Tibial nerve (tissue), 4 donors: ENCODE measurements at regions not wholly inside any gene's neighbourhood (a gene's known extent, or its start where the extent isn't known, plus 50 kb on each side); places are given as distances from the start of the nearest gene placed in this dataset.

Experiments used
- CTCF ChIP-seq, 5 experiments: fragments of 200-600 bp in 3 of 5; fragments of 450-650 bp in 2 of 5; sonication (generic) in 3 of 5; IDR thresholded peaks; one replicate each; pipeline ENCODE4 v1.5.1; 2016 to 2019; ENCODE audit warnings: antibody characterized with exemption in 5 of 5, mild to moderate bottlenecking in 3 of 5, moderate library complexity in 2 of 5
- EP300 ChIP-seq, 2 donors: sonication (generic); formaldehyde crosslinking; IDR thresholded peaks; one replicate each; pipeline ENCODE4 v1.6.1; 2017; ENCODE audit warnings: antibody characterized with exemption in 2 of 2, mild to moderate bottlenecking in 1 of 2
- POLR2A ChIP-seq, 2 donors: fragments of 450-650 bp; IDR thresholded peaks; one replicate each; pipeline ENCODE4 v1.6.1; 2017; ENCODE audit warnings: antibody characterized with exemption in 2 of 2, mild to moderate bottlenecking in 2 of 2, moderate library complexity in 2 of 2

GRCh38 chr9:20002011-20002410 lies 213.2 kb upstream of the SLC24A2 start:
- TF ChIP-seq POLR2A (IDR thresholded peaks at IDR 0.05) (no peak), CTCF (IDR thresholded peaks at IDR 0.05) (no peak), EP300 (IDR thresholded peaks at IDR 0.05) (no peak)
